Activated naive CD4-positive, alpha-beta T cell treated with anti-CD3 and anti-CD28 coated beads for 36 hours (primary cell): ENCODE measurements at regions not wholly inside any gene's neighbourhood (a gene's known extent, or its start where the extent isn't known, plus 50 kb on each side); places are given as distances from the start of the nearest gene placed in this dataset.
"Not testable (repeated sequence)": the region's sequence is repeated elsewhere in the genome, so short reads cannot be mapped to it uniquely, and the experiment has no call there.

Experiments
- CTCF ChIA-PET: fragments of 350-600 bp; sonication (Branson Sonifier 250); formaldehyde crosslinking; loops from one replicate; lab custom pipeline; 2021; ENCODE audit warnings: antibody characterized with exemption; lab: Charles Lee
- DNase-seq: peaks from one replicate; pipeline ENCODE4 v3.0.0-alpha.2; 2020
- H3K27ac Mint-ChIP-seq: one replicate; pipeline ENCODE4 v1.8.0; 2021; ENCODE audit warnings: mild to moderate bottlenecking, mixed read lengths
- H3K27me3 Mint-ChIP-seq: one replicate; pipeline ENCODE4 v1.8.0; 2021; ENCODE audit warnings: low read depth, mixed read lengths
- H3K36me3 Mint-ChIP-seq: one replicate; pipeline ENCODE4 v1.8.0; 2021; ENCODE audit warnings: low read depth, mixed read lengths
- H3K4me1 Mint-ChIP-seq: one replicate; pipeline ENCODE4 v1.8.0; 2021; ENCODE audit warnings: low read depth, mixed read lengths
- H3K4me3 Mint-ChIP-seq: one replicate; pipeline ENCODE4 v1.8.0; 2021; ENCODE audit warnings: mild to moderate bottlenecking, moderate library complexity, mixed read lengths
- H3K9me3 Mint-ChIP-seq: one replicate; pipeline ENCODE4 v1.8.0; 2021; ENCODE audit warnings: mixed read lengths
- intact Hi-C: fragments of 100-400 bp; cut with micrococcal nuclease; formaldehyde crosslinking; loops from one replicate; pipeline ENCODE4 v1.15.1; 2023

GRCh38 chr16:48963306-48963705 is 318.3 kb downstream of the CBLN1 start:
- Mint-ChIP-seq H3K27me3 (no peaks in the 10 kb centered on the region), H3K9me3 (no peaks in the 10 kb centered on the region), H3K36me3 (no peaks in the 10 kb centered on the region), H3K27ac (no peak overlapping the region), H3K4me3 (no peak overlapping the region), H3K4me1 (no peaks in the 10 kb centered on the region)
- CTCF ChIA-PET, result no interaction called here
- intact Hi-C loops, result no loop called here
- no peak for DNase-seq

- H3K27me3 Mint-ChIP-seq, result no peaks in the 10 kb centered on the region
- H3K9me3 Mint-ChIP-seq, result no peaks in the 10 kb centered on the region
- no peaks in the 10 kb centered on the region for H3K4me1 Mint-ChIP-seq
- H3K36me3 Mint-ChIP-seq, result no peaks in the 10 kb centered on the region
- no peak for DNase-seq
- intact Hi-C loops, result no loop called here
- H3K27ac Mint-ChIP-seq, result no peak overlapping the region
- CTCF ChIA-PET, result no interaction called here
- H3K4me3 Mint-ChIP-seq, result no peak overlapping the region
Observed at GRCh38 chr16:48961546-48961945, 320.1 kb downstream of the CBLN1 start.

- Mint-ChIP-seq H3K4me1 (no peaks in the 10 kb centered on the region), H3K36me3 (no peaks in the 10 kb centered on the region), H3K9me3 (no peaks in the 10 kb centered on the region), H3K27me3 (no peaks in the 10 kb centered on the region), H3K27ac (no peak overlapping the region), H3K4me3 (no peak overlapping the region)
- no peak for DNase-seq
- CTCF ChIA-PET, result no interaction called here
- intact Hi-C loops, result no loop called here
Observed at GRCh38 chr16:48960830-48961229, 320.8 kb downstream of the CBLN1 start.

- DNase-seq, result no peak
- no peaks in the 10 kb centered on the region for H3K4me1 Mint-ChIP-seq
- H3K36me3 Mint-ChIP-seq, result no peaks in the 10 kb centered on the region
- H3K27ac Mint-ChIP-seq, result no peak overlapping the region
- CTCF ChIA-PET, result no interaction called here
- H3K4me3 Mint-ChIP-seq, result no peak overlapping the region
- intact Hi-C loops, result no loop called here
- H3K9me3 Mint-ChIP-seq, result no peaks in the 10 kb centered on the region
- H3K27me3 Mint-ChIP-seq, result no peaks in the 10 kb centered on the region
Observed at GRCh38 chr16:48959747-48960146, 321.9 kb downstream of the CBLN1 start.

- CTCF ChIA-PET, result no interaction called here
- Mint-ChIP-seq H3K27me3 (no peaks in the 10 kb centered on the region), H3K4me3 (no peak overlapping the region), H3K9me3 (no peaks in the 10 kb centered on the region), H3K36me3 (no peaks in the 10 kb centered on the region), H3K4me1 (no peaks in the 10 kb centered on the region), H3K27ac (no peak overlapping the region)
- intact Hi-C loops, result no loop called here
- DNase-seq, result no peak
Observed at GRCh38 chr16:48959204-48959603, 322.4 kb downstream of the CBLN1 start.

GRCh38 chr16:48958681-48959080 is 323.0 kb downstream of the CBLN1 start:
- no peaks in the 10 kb centered on the region for H3K36me3 Mint-ChIP-seq
- no peak overlapping the region for H3K27ac Mint-ChIP-seq
- no peaks in the 10 kb centered on the region for H3K4me1 Mint-ChIP-seq
- H3K4me3 Mint-ChIP-seq, result no peak overlapping the region
- no peak for DNase-seq
- no peaks in the 10 kb centered on the region for H3K27me3 Mint-ChIP-seq
- intact Hi-C loops, result no loop called here
- CTCF ChIA-PET, result no interaction called here
- no peaks in the 10 kb centered on the region for H3K9me3 Mint-ChIP-seq

- no peaks in the 10 kb centered on the region for H3K36me3 Mint-ChIP-seq
- H3K27ac Mint-ChIP-seq, result no peak overlapping the region
- intact Hi-C loops, result no loop called here
- CTCF ChIA-PET, result no interaction called here
- DNase-seq, result no peak
- no peaks in the 10 kb centered on the region for H3K9me3 Mint-ChIP-seq
- no peaks in the 10 kb centered on the region for H3K4me1 Mint-ChIP-seq
- H3K27me3 Mint-ChIP-seq, result no peaks in the 10 kb centered on the region
- H3K4me3 Mint-ChIP-seq, result no peak overlapping the region
Observed at GRCh38 chr16:48956620-48957019, 325.0 kb downstream of the CBLN1 start.

- H3K36me3 Mint-ChIP-seq, result no peaks in the 10 kb centered on the region
- H3K9me3 Mint-ChIP-seq, result no peaks in the 10 kb centered on the region
- H3K27me3 Mint-ChIP-seq, result no peaks in the 10 kb centered on the region
- DNase-seq, result no peak
- H3K4me3 Mint-ChIP-seq, result no peak overlapping the region
- no peak overlapping the region for H3K27ac Mint-ChIP-seq
- intact Hi-C loops, result no loop called here
- CTCF ChIA-PET, result no interaction called here
- no peaks in the 10 kb centered on the region for H3K4me1 Mint-ChIP-seq
Observed at GRCh38 chr16:48955837-48956236, 325.8 kb downstream of the CBLN1 start.

GRCh38 chr16:48951621-48952125 is 330.0 kb downstream of the CBLN1 start:
- H3K4me1 Mint-ChIP-seq, H3K27me3 Mint-ChIP-seq, H3K36me3 Mint-ChIP-seq, H3K4me3 Mint-ChIP-seq, H3K27ac Mint-ChIP-seq, H3K9me3 Mint-ChIP-seq, CTCF ChIA-PET, intact Hi-C loops, DNase-seq: not testable (repeated sequence)

GRCh38 chr16:48950184-48950583 is 331.5 kb downstream of the CBLN1 start:
- no peak overlapping the region for H3K27ac Mint-ChIP-seq
- H3K4me1 Mint-ChIP-seq, result no peaks in the 10 kb centered on the region
- H3K9me3 Mint-ChIP-seq, result peaks cover 5% of the 10 kb centered on the region
- DNase-seq, result no peak
- H3K36me3 Mint-ChIP-seq, result no peaks in the 10 kb centered on the region
- CTCF ChIA-PET, result no interaction called here
- intact Hi-C loops, result no loop called here
- no peaks in the 10 kb centered on the region for H3K27me3 Mint-ChIP-seq
- H3K4me3 Mint-ChIP-seq, result no peak overlapping the region

- no peaks in the 10 kb centered on the region for H3K36me3 Mint-ChIP-seq
- no peak overlapping the region for H3K4me3 Mint-ChIP-seq
- peaks cover 5% of the 10 kb centered on the region for H3K9me3 Mint-ChIP-seq
- H3K4me1 Mint-ChIP-seq, result no peaks in the 10 kb centered on the region
- H3K27ac Mint-ChIP-seq, result no peak overlapping the region
- intact Hi-C loops, result no loop called here
- no peaks in the 10 kb centered on the region for H3K27me3 Mint-ChIP-seq
- DNase-seq, result no peak
- CTCF ChIA-PET, result no interaction called here
Observed at GRCh38 chr16:48949636-48950035, 332.0 kb downstream of the CBLN1 start.

GRCh38 chr16:48948911-48949310 is 332.7 kb downstream of the CBLN1 start:
- Mint-ChIP-seq H3K4me1 (no peaks in the 10 kb centered on the region), H3K9me3 (peaks cover 9% of the 10 kb centered on the region), H3K27me3 (no peaks in the 10 kb centered on the region), H3K4me3 (no peak overlapping the region), H3K27ac (no peak overlapping the region), H3K36me3 (no peaks in the 10 kb centered on the region)
- no peak for DNase-seq
- intact Hi-C loops, result no loop called here
- CTCF ChIA-PET, result no interaction called here

GRCh38 chr16:48947371-48947713 is 334.3 kb downstream of the CBLN1 start:
- Mint-ChIP-seq H3K27me3 (no peaks in the 10 kb centered on the region), H3K36me3 (no peaks in the 10 kb centered on the region), H3K4me3 (no peak overlapping the region), H3K27ac (no peak overlapping the region), H3K9me3 (peaks cover 9% of the 10 kb centered on the region), H3K4me1 (no peaks in the 10 kb centered on the region)
- intact Hi-C loops, result no loop called here
- CTCF ChIA-PET, result interaction anchor here (0.6 kb wide), 1 partner anchor 608 kb away, joined by 3 read pairs; no protein-coding TSS in a partner anchor
- no peak for DNase-seq
